CD14-positive monocyte (primary cell): ENCODE measurements at regions not wholly inside any gene's neighbourhood (a gene's known extent, or its start where the extent isn't known, plus 50 kb on each side); places are given as distances from the start of the nearest gene placed in this dataset.

ENCODE experiments used
- DNase-seq, 3 donors: peaks; one replicate each; pipeline ENCODE4 v3.0.0-alpha.2; 2011 to 2022
- H2AFZ ChIP-seq: 2 replicates; pipeline ENCODE4 v1.6.0; 2012; ENCODE audit warnings: mild to moderate bottlenecking, low read depth, low read length, inconsistent platforms; ENCODE audit not compliant: insufficient read depth, poor library complexity, severe bottlenecking
- H3K27ac ChIP-seq, 2 donors: 1 replicate in 1 of 2; 2 replicates in 1 of 2; pipeline ENCODE4 v1.5.1; 2012 to 2013; ENCODE audit warnings: low read length in 2 of 2, control low read depth in 1 of 2, inconsistent platforms in 1 of 2, low read depth in 1 of 2, mild to moderate bottlenecking in 1 of 2
- H3K27me3 ChIP-seq, 2 donors: one replicate each; pipeline versions ENCODE4 v1.6.0 to v1.6.1; 2011 to 2013; ENCODE audit warnings: low read length in 2 of 2; ENCODE audit not compliant: control insufficient read depth in 2 of 2, insufficient read depth in 2 of 2
- H3K36me3 ChIP-seq, 2 donors: replicated peaks in 1 of 2; 1 replicate in 1 of 2; 2 replicates in 1 of 2; pipeline versions ENCODE4 v1.5.1 to v1.6.1; 2012 to 2013; ENCODE audit warnings: low read length in 2 of 2, control low read depth in 1 of 2, inconsistent platforms in 1 of 2, mild to moderate bottlenecking in 1 of 2; ENCODE audit not compliant: insufficient read depth in 2 of 2, control insufficient read depth in 1 of 2
- H3K4me1 ChIP-seq, 2 donors: 1 replicate in 1 of 2; 2 replicates in 1 of 2; pipeline versions ENCODE4 v1.5.1 to v1.6.1; 2012 to 2013; ENCODE audit warnings: low read length in 2 of 2, control low read depth in 1 of 2, inconsistent platforms in 1 of 2, mild to moderate bottlenecking in 1 of 2, moderate library complexity in 1 of 2; ENCODE audit not compliant: insufficient read depth in 2 of 2, control insufficient read depth in 1 of 2
- H3K4me2 ChIP-seq: replicated peaks from 2 replicates; pipeline ENCODE3; 2012; ENCODE audit warnings: low read length, moderate library complexity, mild to moderate bottlenecking; ENCODE audit not compliant: poor library complexity, severe bottlenecking; ENCODE audit errors: extremely low read depth
- H3K4me3 ChIP-seq, 3 experiments: fragments of 200-600 bp in 1 of 3; sonication (generic) in 1 of 3; replicated peaks in 1 of 3; 1 replicate in 2 of 3; 2 replicates in 1 of 3; pipeline ENCODE4 v1.5.1; 2011 to 2013; ENCODE audit warnings: low read length in 3 of 3, mild to moderate bottlenecking in 3 of 3, control low read depth in 2 of 3, low read depth in 2 of 3, inconsistent platforms in 1 of 3, moderate library complexity in 1 of 3
- H3K79me2 ChIP-seq: 2 replicates; pipeline ENCODE4 v1.6.0; 2012; ENCODE audit warnings: mild to moderate bottlenecking, control low read depth, inconsistent platforms, low read length, moderate library complexity; ENCODE audit not compliant: insufficient read depth
- H3K9ac ChIP-seq: 2 replicates; pipeline ENCODE4 v1.6.0; 2017; ENCODE audit warnings: low read length, mild to moderate bottlenecking; ENCODE audit not compliant: insufficient read depth, poor library complexity, severe bottlenecking
- H3K9me3 ChIP-seq, 2 donors: replicated peaks in 1 of 2; 1 replicate in 1 of 2; 2 replicates in 1 of 2; pipeline versions ENCODE4 v1.5.1 to v1.6.1; 2012 to 2013; ENCODE audit warnings: low read length in 2 of 2, control low read depth in 1 of 2; ENCODE audit not compliant: control insufficient read depth in 1 of 2, insufficient read depth in 1 of 2
- H4K20me1 ChIP-seq: 2 replicates; pipeline ENCODE4 v1.6.0; 2012; ENCODE audit warnings: mild to moderate bottlenecking, low read length, control low read depth, moderate library complexity; ENCODE audit not compliant: insufficient read depth
- H3K27ac Mint-ChIP-seq, 7 donors: one replicate each; pipeline ENCODE4 v1.8.0; 2020; ENCODE audit warnings: mild to moderate bottlenecking in 7 of 7, mixed read lengths in 7 of 7, moderate library complexity in 6 of 7, inconsistent platforms in 2 of 7
- H3K27me3 Mint-ChIP-seq, 3 donors: one replicate each; pipeline ENCODE4 v1.8.0; 2021 to 2022; ENCODE audit warnings: low read depth in 3 of 3, mild to moderate bottlenecking in 3 of 3, mixed read lengths in 3 of 3, moderate library complexity in 3 of 3, inconsistent platforms in 1 of 3
- H3K36me3 Mint-ChIP-seq, 2 donors: one replicate each; pipeline ENCODE4 v1.8.0; 2020; ENCODE audit warnings: mixed read lengths in 2 of 2, inconsistent platforms in 1 of 2, mild to moderate bottlenecking in 1 of 2
- H3K4me1 Mint-ChIP-seq: one replicate; pipeline ENCODE4 v1.8.0; 2020; ENCODE audit warnings: mild to moderate bottlenecking, mixed read lengths
- H3K4me3 Mint-ChIP-seq, 2 donors: one replicate each; pipeline ENCODE4 v1.8.0; 2020; ENCODE audit warnings: mild to moderate bottlenecking in 2 of 2, mixed read lengths in 2 of 2, moderate library complexity in 1 of 2
- H3K9me3 Mint-ChIP-seq, 7 donors: one replicate each; pipeline ENCODE4 v1.8.0; 2020 to 2022; ENCODE audit warnings: mixed read lengths in 7 of 7, mild to moderate bottlenecking in 6 of 7, moderate library complexity in 6 of 7, inconsistent platforms in 2 of 7
- CTCF ChIP-seq: fragments of 200-600 bp; IDR thresholded peaks from one replicate; pipeline ENCODE4 v1.8.0; 2022; ENCODE audit warnings: antibody characterized with exemption, mild to moderate bottlenecking
- WGBS: methylation state at CpG from one replicate; pipeline ENCODE4 v1.1.5; 2013; ENCODE audit warnings: missing lambda C conversion rate; ENCODE audit not compliant: insufficient coverage; 5-methylcytosine and 5-hydroxymethylcytosine counted together
- intact Hi-C, 2 donors: fragments of 100-400 bp; cut with micrococcal nuclease; formaldehyde crosslinking; loops; one replicate each; pipeline versions ENCODE4 v1.15.0 to v1.15.1; 2023

- peaks cover 0 to 3% (median 0%) of the 10 kb centered on the region in 3 donors for H3K27me3 Mint-ChIP-seq
- DNase-seq: no peak
- no peaks in the 10 kb centered on the region for H3K4me1 ChIP-seq
- peaks cover 1 to 8% (median 5%) of the 10 kb centered on the region in 7 donors for H3K9me3 Mint-ChIP-seq
- H3K27ac Mint-ChIP-seq: no peak overlapping the region
- no peak overlapping the region for H3K4me2 ChIP-seq
- no peaks in the 10 kb centered on the region for H3K79me2 ChIP-seq
- no peak for TF ChIP-seq CTCF
- no peaks in the 10 kb centered on the region for H3K27me3 ChIP-seq
- peaks cover 0 to 9% of the 10 kb centered on the region in 2 donors for H3K9me3 ChIP-seq
- H3K4me3 Mint-ChIP-seq: no peak overlapping the region
- H2AFZ ChIP-seq: no peak overlapping the region
- 100% methylated on average over 1 of the region's 6 CpGs for WGBS
- H3K36me3 Mint-ChIP-seq: no peaks in the 10 kb centered on the region
- no peaks in the 10 kb centered on the region for H3K4me1 Mint-ChIP-seq
- no peak overlapping the region for H3K4me3 ChIP-seq
- no peaks in the 10 kb centered on the region for H4K20me1 ChIP-seq
- no peak overlapping the region for H3K27ac ChIP-seq
- no peak overlapping the region for H3K9ac ChIP-seq
- intact Hi-C loops: no loop called here
- H3K36me3 ChIP-seq: no peaks in the 10 kb centered on the region
Measured at GRCh38 chr13:79740991-79741390, 260.0 kb downstream of the NDFIP2 start.

GRCh38 chr13:79736356-79736755 lies 255.4 kb downstream of the NDFIP2 start:
- H3K79me2 ChIP-seq: no peaks in the 10 kb centered on the region
- H3K27me3 Mint-ChIP-seq: peaks cover 0 to 2% (median 0%) of the 10 kb centered on the region in 3 donors
- intact Hi-C loops: no loop called here
- peaks cover 14 to 32% (median 22%) of the 10 kb centered on the region in 7 donors for H3K9me3 Mint-ChIP-seq
- no peak overlapping the region for H3K27ac Mint-ChIP-seq
- 86% methylated on average over 1 of the region's 1 CpG for WGBS
- H3K9me3 ChIP-seq: peaks cover 4 to 18% of the 10 kb centered on the region in 2 donors
- no peak for DNase-seq
- no peaks in the 10 kb centered on the region for H3K4me1 Mint-ChIP-seq
- no peaks in the 10 kb centered on the region for H3K36me3 ChIP-seq
- no peak overlapping the region for H3K4me2 ChIP-seq
- TF ChIP-seq CTCF: no peak
- H3K4me3 ChIP-seq: no peak overlapping the region
- no peaks in the 10 kb centered on the region for H3K36me3 Mint-ChIP-seq
- H4K20me1 ChIP-seq: no peaks in the 10 kb centered on the region
- no peaks in the 10 kb centered on the region for H3K27me3 ChIP-seq
- no peak overlapping the region for H2AFZ ChIP-seq
- H3K27ac ChIP-seq: no peak overlapping the region
- no peak overlapping the region for H3K9ac ChIP-seq
- no peak overlapping the region for H3K4me3 Mint-ChIP-seq
- no peaks in the 10 kb centered on the region for H3K4me1 ChIP-seq
